Thymus (tissue), 11 donors: ENCODE measurements at regions not wholly inside any gene's neighbourhood (a gene's known extent, or its start where the extent isn't known, plus 50 kb on each side); places are given as distances from the start of the nearest gene placed in this dataset.

Experiments used
- DNase-seq, 9 donors: peaks; one replicate each; pipeline ENCODE4 v3.0.0-alpha.2; 2013; ENCODE audit warnings: low spot score in 9 of 9, low read depth in 6 of 9, missing footprints in 1 of 9
- H3K27ac ChIP-seq, 2 donors: one replicate each; pipeline ENCODE4 v1.5.1; 2013; ENCODE audit warnings: control low read depth in 1 of 2, low read depth in 1 of 2, low read length in 1 of 2, mild to moderate bottlenecking in 1 of 2, moderate library complexity in 1 of 2
- H3K27me3 ChIP-seq, 2 donors: one replicate each; pipeline ENCODE4 v1.5.1; 2013; ENCODE audit warnings: low read length in 1 of 2; ENCODE audit not compliant: control insufficient read depth in 2 of 2, insufficient read depth in 1 of 2
- H3K36me3 ChIP-seq, 2 donors: one replicate each; pipeline ENCODE4 v1.5.1; 2013; ENCODE audit warnings: low read length in 1 of 2, mild to moderate bottlenecking in 1 of 2, moderate library complexity in 1 of 2; ENCODE audit not compliant: control insufficient read depth in 2 of 2, insufficient read depth in 2 of 2
- H3K4me1 ChIP-seq, 2 donors: one replicate each; pipeline ENCODE4 v1.5.1; 2013; ENCODE audit warnings: low read length in 2 of 2; ENCODE audit not compliant: control insufficient read depth in 2 of 2, insufficient read depth in 2 of 2
- H3K4me3 ChIP-seq, 2 donors: one replicate each; pipeline ENCODE4 v1.5.1; 2013; ENCODE audit warnings: low read length in 2 of 2, control low read depth in 1 of 2, mild to moderate bottlenecking in 1 of 2
- H3K9me3 ChIP-seq, 2 donors: one replicate each; pipeline ENCODE4 v1.5.1; 2013; ENCODE audit warnings: low read length in 1 of 2, mild to moderate bottlenecking in 1 of 2; ENCODE audit not compliant: control insufficient read depth in 2 of 2, insufficient read depth in 1 of 2
- WGBS: extraction: QIAGEN DNeasy Blood & Tissue Kit; methylation state at CpG from one replicate; pipeline ENCODE4 v1.1.7; 2013; 5-methylcytosine and 5-hydroxymethylcytosine counted together
- donor health status: healthy.

- H3K4me1 ChIP-seq = no peaks in the 10 kb centered on the region
- no peak overlapping the region for H3K27ac ChIP-seq
- no peaks in the 10 kb centered on the region for H3K27me3 ChIP-seq
- no peak overlapping the region for H3K4me3 ChIP-seq
- H3K9me3 ChIP-seq = no peaks in the 10 kb centered on the region
- 98% methylated on average over 3 of the region's 3 CpGs for WGBS
- no peaks in the 10 kb centered on the region for H3K36me3 ChIP-seq
- DNase-seq = no peak
Observed at GRCh38 chr14:48826058-48826457, 760.1 kb downstream of the RPS29 start.

DNA sequence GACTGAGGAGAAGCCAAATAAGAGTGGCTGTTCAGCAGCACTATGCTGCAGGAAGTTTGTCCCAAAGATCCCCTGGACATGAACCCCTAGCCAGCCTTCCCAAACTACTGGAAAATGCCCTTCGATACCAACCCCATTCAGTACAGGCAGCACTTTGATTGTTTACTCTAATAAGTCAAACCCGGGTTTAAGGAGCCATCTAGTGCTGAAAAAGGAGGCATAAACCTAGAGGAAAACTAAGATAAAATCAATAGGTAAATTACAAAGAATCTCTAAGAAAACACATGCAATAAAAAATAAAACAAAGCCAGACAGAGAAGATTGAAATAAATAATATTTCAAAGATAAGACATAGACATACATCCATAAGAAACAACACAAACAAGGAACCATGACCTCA, 771.6 kb downstream of the RPS29 start:
- WGBS = 77% methylated on average over 2 of the region's 2 CpGs
- H3K27me3 ChIP-seq = no peaks in the 10 kb centered on the region

GRCh38 chr14:48805315-48805714, 780.9 kb downstream of the RPS29 start:
- WGBS = 61% methylated on average over 14 of the region's 14 CpGs

More for the DNA sequence above, 771.6 kb downstream of the RPS29 start:
- H3K9me3 ChIP-seq = no peaks in the 10 kb centered on the region
- H3K36me3 ChIP-seq = no peaks in the 10 kb centered on the region
- H3K27ac ChIP-seq = no peak overlapping the region
- no peak for DNase-seq
- H3K4me1 ChIP-seq = no peaks in the 10 kb centered on the region
- no peak overlapping the region for H3K4me3 ChIP-seq

GRCh38 chr14:48792376-48793024, 793.7 kb downstream of the RPS29 start:
- H3K27ac ChIP-seq = no peak overlapping the region
- WGBS = 91% methylated on average over 5 of the region's 5 CpGs
- no peak for DNase-seq
- no peaks in the 10 kb centered on the region for H3K27me3 ChIP-seq
- no peak overlapping the region for H3K4me3 ChIP-seq
- no peaks in the 10 kb centered on the region for H3K36me3 ChIP-seq
- peaks cover 0 to 10% of the 10 kb centered on the region in 2 donors for H3K9me3 ChIP-seq
- no peaks in the 10 kb centered on the region for H3K4me1 ChIP-seq

More at GRCh38 chr14:48805315-48805714, 780.9 kb downstream of the RPS29 start:
- Histone ChIP-seq H3K27me3 (no peaks in the 10 kb centered on the region), H3K27ac (no peak overlapping the region), H3K36me3 (no peaks in the 10 kb centered on the region), H3K4me1 (no peaks in the 10 kb centered on the region), H3K9me3 (no peaks in the 10 kb centered on the region), H3K4me3 (no peak overlapping the region)
- no peak for DNase-seq

GRCh38 chr14:48788771-48789170, 797.4 kb downstream of the RPS29 start:
- peaks cover 0 to 10% of the 10 kb centered on the region in 2 donors for H3K9me3 ChIP-seq
- H3K36me3 ChIP-seq = no peaks in the 10 kb centered on the region
- H3K4me3 ChIP-seq = no peak overlapping the region
- WGBS = 87% methylated on average over 2 of the region's 2 CpGs
- DNase-seq = no peak
- no peaks in the 10 kb centered on the region for H3K4me1 ChIP-seq
- H3K27ac ChIP-seq = no peak overlapping the region
- H3K27me3 ChIP-seq = no peaks in the 10 kb centered on the region

DNA sequence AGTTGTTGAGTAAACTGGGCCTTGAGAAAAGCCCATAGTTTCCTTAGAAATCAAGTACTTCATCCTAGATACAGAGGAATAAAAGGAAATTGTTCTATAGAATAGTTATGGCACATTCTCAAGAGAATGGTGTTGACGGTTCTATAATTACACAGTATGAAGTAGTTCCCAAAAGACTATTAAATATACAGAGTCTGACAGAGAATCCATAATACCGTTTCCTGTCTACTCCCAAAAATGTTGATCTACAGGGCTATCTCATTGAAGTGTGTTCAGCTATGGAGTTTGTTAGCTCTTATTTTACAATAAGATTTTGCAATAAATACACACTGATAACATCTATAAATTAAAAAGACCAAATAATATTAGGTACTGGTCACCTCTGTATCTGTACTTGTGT, 799.7 kb downstream of the RPS29 start:
- DNase-seq = no peak

GRCh38 chr14:48771717-48772116, 814.5 kb downstream of the RPS29 start:
- no peaks in the 10 kb centered on the region for H3K36me3 ChIP-seq
- DNase-seq = no peak
- H3K27ac ChIP-seq = no peak overlapping the region
- H3K27me3 ChIP-seq = no peaks in the 10 kb centered on the region
- H3K9me3 ChIP-seq = peaks cover 0 to 6% of the 10 kb centered on the region in 2 donors
- H3K4me1 ChIP-seq = no peaks in the 10 kb centered on the region
- WGBS = 86% methylated on average over 1 of the region's 1 CpG
- H3K4me3 ChIP-seq = no peak overlapping the region

More for the DNA sequence above, 799.7 kb downstream of the RPS29 start:
- H3K9me3 ChIP-seq = no peaks in the 10 kb centered on the region
- no peaks in the 10 kb centered on the region for H3K4me1 ChIP-seq
- no peaks in the 10 kb centered on the region for H3K36me3 ChIP-seq
- no peak overlapping the region for H3K4me3 ChIP-seq
- H3K27ac ChIP-seq = no peak overlapping the region
- no peaks in the 10 kb centered on the region for H3K27me3 ChIP-seq
- WGBS = 95% methylated on average over 2 of the region's 2 CpGs

- Histone ChIP-seq H3K4me3 (no peak overlapping the region), H3K36me3 (no peaks in the 10 kb centered on the region), H3K4me1 (no peaks in the 10 kb centered on the region), H3K27me3 (no peaks in the 10 kb centered on the region), H3K27ac (no peak overlapping the region), H3K9me3 (peaks cover 0 to 4% of the 10 kb centered on the region in 2 donors)
- no peak for DNase-seq
Observed at GRCh38 chr14:48751293-48751692, 834.9 kb downstream of the RPS29 start.

- no peak for DNase-seq
- H3K27ac ChIP-seq = no peak overlapping the region
- H3K27me3 ChIP-seq = no peaks in the 10 kb centered on the region
- 93% methylated on average over 2 of the region's 2 CpGs for whole genome bisulfite sequencing
- H3K4me1 ChIP-seq = no peaks in the 10 kb centered on the region
- no peak overlapping the region for H3K4me3 ChIP-seq
- H3K36me3 ChIP-seq = no peaks in the 10 kb centered on the region
- peaks cover 0 to 4% of the 10 kb centered on the region in 2 donors for H3K9me3 ChIP-seq
Observed at GRCh38 chr14:48748151-48748675, 838.0 kb downstream of the RPS29 start.
